Left forelimb (tissue), 1 donor: ENCODE measurements at regions not wholly inside any gene's neighbourhood (a gene's known extent, or its start where the extent isn't known, plus 50 kb on each side); places are given as distances from the start of the nearest gene placed in this dataset.

ENCODE experiments used
- DNase-seq: peaks from one replicate; pipeline ENCODE4 v3.0.0-alpha.2; 2018; ENCODE audit warnings: low spot score

GRCh38 chr3:118554148-118554838 is 480.4 kb downstream of the IGSF11 start:
- DNase-seq: no peak

- DNase-seq: no peak
Measured at GRCh38 chr3:118556983-118557382, 477.7 kb downstream of the IGSF11 start.

- no peak for DNase-seq
Measured at GRCh38 chr3:118557513-118557912, 477.1 kb downstream of the IGSF11 start.

GRCh38 chr3:118559286-118559685 is 475.4 kb downstream of the IGSF11 start:
- no peak for DNase-seq

GRCh38 chr3:118564800-118565199 is 469.8 kb downstream of the IGSF11 start:
- DNase-seq: no peak

GRCh38 chr3:118573912-118574311 is 460.7 kb downstream of the IGSF11 start:
- no peak for DNase-seq

GRCh38 chr3:118577055-118577777 is 457.4 kb downstream of the IGSF11 start:
- DNase-seq: no peak

- DNase-seq: no peak
Measured at GRCh38 chr3:118578559-118578958, 456.1 kb downstream of the IGSF11 start.

GRCh38 chr3:118587037-118587741 is 447.5 kb downstream of the IGSF11 start:
- DNase-seq: no peak

- no peak for DNase-seq
Measured at GRCh38 chr3:118587847-118588246, 446.8 kb downstream of the IGSF11 start.

- no peak for DNase-seq
Measured at GRCh38 chr3:118593277-118593670, 441.4 kb downstream of the IGSF11 start.

GRCh38 chr3:118597184-118597583 is 437.5 kb downstream of the IGSF11 start:
- DNase-seq: no peak

GRCh38 chr3:118607915-118608820 is 426.5 kb downstream of the IGSF11 start:
- no peak for DNase-seq

GRCh38 chr3:118618247-118619040 is 416.2 kb downstream of the IGSF11 start:
- no peak for DNase-seq

GRCh38 chr3:118626453-118626852 is 408.2 kb downstream of the IGSF11 start:
- DNase-seq: no peak

- peak; percentile 73 for DNase-seq
Measured at GRCh38 chr3:118628704-118629341, 405.8 kb downstream of the IGSF11 start.

- DNase-seq: no peak
Measured at GRCh38 chr3:118629821-118630220, 404.8 kb downstream of the IGSF11 start.

- DNase-seq: no peak
Measured at GRCh38 chr3:118635711-118636110, 398.9 kb downstream of the IGSF11 start.

- no peak for DNase-seq
Measured at GRCh38 chr3:118636841-118637240, 397.8 kb downstream of the IGSF11 start.

- no peak for DNase-seq
Measured at GRCh38 chr3:118637846-118638245, 396.8 kb downstream of the IGSF11 start.

GRCh38 chr3:118641608-118642007 is 393.0 kb downstream of the IGSF11 start:
- DNase-seq: no peak
